Vagina (tissue), 2 donors: ENCODE measurements at regions not wholly inside any gene's neighbourhood (a gene's known extent, or its start where the extent isn't known, plus 50 kb on each side); places are given as distances from the start of the nearest gene placed in this dataset.

Experiments used
- CTCF ChIP-seq, 3 experiments: fragments of 450-650 bp in 2 of 3; fragments of 200-600 bp in 1 of 3; sonication (generic) in 1 of 3; IDR thresholded peaks; one replicate each; pipeline ENCODE4 v1.5.1; 2017 to 2019; ENCODE audit warnings: antibody characterized with exemption in 3 of 3, mild to moderate bottlenecking in 2 of 3, moderate library complexity in 2 of 3
- POLR2A ChIP-seq, 2 donors: fragments of 450-650 bp; IDR thresholded peaks; one replicate each; pipeline ENCODE4 v1.6.1; 2017; ENCODE audit warnings: antibody characterized with exemption in 2 of 2, mild to moderate bottlenecking in 2 of 2, moderate library complexity in 2 of 2

GRCh38 chr15:81779181-81779580, 266.6 kb downstream of the MEX3B start:
- no peak for TF ChIP-seq CTCF (IDR thresholded peaks at IDR 0.05)
- TF ChIP-seq POLR2A (IDR thresholded peaks at IDR 0.05), result no peak
